Adrenal gland (tissue), 5 donors: ENCODE measurements at regions not wholly inside any gene's neighbourhood (a gene's known extent, or its start where the extent isn't known, plus 50 kb on each side); places are given as distances from the start of the nearest gene placed in this dataset.

Source experiments
- POLR2A ChIP-seq, 2 donors: fragments of 450-650 bp; IDR thresholded peaks; one replicate each; pipeline ENCODE4 v1.6.1; 2017; ENCODE audit warnings: antibody characterized with exemption in 2 of 2, mild to moderate bottlenecking in 2 of 2, moderate library complexity in 1 of 2
- TF ChIP-seq, protein P1 (sequence below), 6 experiments: fragments of 450-650 bp in 4 of 6; fragments of 200-600 bp in 2 of 6; sonication (generic) in 1 of 6; IDR thresholded peaks; 1 replicate in 5 of 6; 2 replicates in 1 of 6; pipeline versions ENCODE4 v1.5.1 to v1.8.0; 2016 to 2021; ENCODE audit warnings: antibody characterized with exemption in 6 of 6, mild to moderate bottlenecking in 2 of 6, moderate library complexity in 1 of 6
- donor health status: DM: no; HTN: no; CAD: no.

DNA sequence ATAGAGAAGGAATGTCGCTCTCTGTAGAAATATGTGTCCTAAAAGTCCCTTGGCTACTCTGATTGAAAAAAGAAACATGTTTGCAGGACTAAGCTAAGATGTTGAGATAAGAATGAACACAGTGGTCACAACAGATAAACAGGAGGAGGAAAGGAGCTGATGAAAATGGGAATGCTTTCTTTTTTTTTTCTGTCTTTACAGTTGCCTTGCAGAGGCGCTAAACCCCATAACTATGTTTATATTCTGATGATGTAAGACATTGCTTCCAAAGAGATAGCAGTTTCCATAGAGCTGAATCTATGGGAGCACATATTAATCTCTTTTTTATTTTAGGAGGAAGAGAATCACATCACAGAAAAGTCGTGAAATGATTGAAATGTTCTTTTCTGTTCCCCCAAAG lies 153.5 kb upstream of the LYZL1 start:
- TF ChIP-seq, protein P1, sequence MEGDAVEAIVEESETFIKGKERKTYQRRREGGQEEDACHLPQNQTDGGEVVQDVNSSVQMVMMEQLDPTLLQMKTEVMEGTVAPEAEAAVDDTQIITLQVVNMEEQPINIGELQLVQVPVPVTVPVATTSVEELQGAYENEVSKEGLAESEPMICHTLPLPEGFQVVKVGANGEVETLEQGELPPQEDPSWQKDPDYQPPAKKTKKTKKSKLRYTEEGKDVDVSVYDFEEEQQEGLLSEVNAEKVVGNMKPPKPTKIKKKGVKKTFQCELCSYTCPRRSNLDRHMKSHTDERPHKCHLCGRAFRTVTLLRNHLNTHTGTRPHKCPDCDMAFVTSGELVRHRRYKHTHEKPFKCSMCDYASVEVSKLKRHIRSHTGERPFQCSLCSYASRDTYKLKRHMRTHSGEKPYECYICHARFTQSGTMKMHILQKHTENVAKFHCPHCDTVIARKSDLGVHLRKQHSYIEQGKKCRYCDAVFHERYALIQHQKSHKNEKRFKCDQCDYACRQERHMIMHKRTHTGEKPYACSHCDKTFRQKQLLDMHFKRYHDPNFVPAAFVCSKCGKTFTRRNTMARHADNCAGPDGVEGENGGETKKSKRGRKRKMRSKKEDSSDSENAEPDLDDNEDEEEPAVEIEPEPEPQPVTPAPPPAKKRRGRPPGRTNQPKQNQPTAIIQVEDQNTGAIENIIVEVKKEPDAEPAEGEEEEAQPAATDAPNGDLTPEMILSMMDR (IDR thresholded peaks at IDR 0.05) = no peak
- TF ChIP-seq POLR2A (IDR thresholded peaks at IDR 0.05) = no peak
